ENCODE measurements at regions not wholly inside any gene's neighbourhood (a gene's known extent, or its start where the extent isn't known, plus 50 kb on each side); places are given as distances from the start of the nearest gene placed in this dataset.

- no peak for DNase-seq
Observed at GRCh38 chr7:32179567-32179966, 109.4 kb upstream of the PDE1C start.

GRCh38 chr7:32178677-32179366 lies 108.6 kb upstream of the PDE1C start:
- DNase-seq = no peak

- DNase-seq = no peak
Observed at GRCh38 chr7:32177232-32177631, 107.0 kb upstream of the PDE1C start.

- no peak for DNase-seq
Observed at GRCh38 chr7:32175099-32175498, 104.9 kb upstream of the PDE1C start.

GRCh38 chr7:32171248-32171647 lies 101.0 kb upstream of the PDE1C start:
- no peak for DNase-seq

GRCh38 chr7:32170838-32171237 lies 100.6 kb upstream of the PDE1C start:
- DNase-seq = no peak

- no peak for DNase-seq
Observed at GRCh38 chr7:32169228-32169627, 99.0 kb upstream of the PDE1C start.

GRCh38 chr7:32167815-32168214 lies 97.6 kb upstream of the PDE1C start:
- DNase-seq = no peak

- DNase-seq = no peak
Observed at GRCh38 chr7:32167256-32167655, 97.0 kb upstream of the PDE1C start.

GRCh38 chr7:32164341-32164996 lies 94.3 kb upstream of the PDE1C start:
- DNase-seq = peak in 10 of 58 donors; percentile 5 to 30 (median 22)

GRCh38 chr7:32163896-32164295 lies 93.7 kb upstream of the PDE1C start:
- DNase-seq = peak in 1 of 58 donors; percentile 9

- peak in 10 of 58 donors; percentile 3 to 68 (median 36) for DNase-seq
Observed at GRCh38 chr7:32163141-32163806, 93.1 kb upstream of the PDE1C start.

- no peak for DNase-seq
Observed at GRCh38 chr7:32161708-32162107, 91.5 kb upstream of the PDE1C start.

GRCh38 chr7:32158751-32159745 lies 88.8 kb upstream of the PDE1C start:
- DNase-seq = no peak

- no peak for DNase-seq
Observed at GRCh38 chr7:32158076-32158475, 87.9 kb upstream of the PDE1C start.

- DNase-seq = peak in 1 of 58 donors; percentile 11
Observed at GRCh38 chr7:32155712-32156111, 85.5 kb upstream of the PDE1C start.

- DNase-seq = peak in 5 of 58 donors; percentile 6 to 19 (median 8)
Observed at GRCh38 chr7:32154797-32155196, 84.6 kb upstream of the PDE1C start.

- no peak for DNase-seq
Observed at GRCh38 chr7:32153006-32153405, 82.8 kb upstream of the PDE1C start.

- no peak for DNase-seq
Observed at GRCh38 chr7:32152576-32152975, 82.4 kb upstream of the PDE1C start.

- no peak for DNase-seq
Observed at GRCh38 chr7:32150589-32150988, 80.4 kb upstream of the PDE1C start.

GRCh38 chr7:32150039-32150438 lies 79.8 kb upstream of the PDE1C start:
- DNase-seq = no peak
